GM21528 (cell line): ENCODE measurements at regions not wholly inside any gene's neighbourhood (a gene's known extent, or its start where the extent isn't known, plus 50 kb on each side); places are given as distances from the start of the nearest gene placed in this dataset.
"Not testable (repeated sequence)": the region's sequence is repeated elsewhere in the genome, so short reads cannot be mapped to it uniquely, and the experiment has no call there.

ENCODE experiments used
- ATAC-seq: cut with Tn5 transposase; IDR thresholded peaks from one replicate; pipeline ENCODE4 v1.9.1; 2021; ENCODE audit warnings: mild to moderate bottlenecking, moderate library complexity; ENCODE audit not compliant: unreplicated experiment, low FRiP score

- ATAC-seq, result no peak
Measured at GRCh38 chr13:64684685-64685431, 2545.3 kb downstream of the PCDH9 start.

- no peak for ATAC-seq
Measured at GRCh38 chr13:64684108-64684507, 2546.0 kb downstream of the PCDH9 start.

DNA sequence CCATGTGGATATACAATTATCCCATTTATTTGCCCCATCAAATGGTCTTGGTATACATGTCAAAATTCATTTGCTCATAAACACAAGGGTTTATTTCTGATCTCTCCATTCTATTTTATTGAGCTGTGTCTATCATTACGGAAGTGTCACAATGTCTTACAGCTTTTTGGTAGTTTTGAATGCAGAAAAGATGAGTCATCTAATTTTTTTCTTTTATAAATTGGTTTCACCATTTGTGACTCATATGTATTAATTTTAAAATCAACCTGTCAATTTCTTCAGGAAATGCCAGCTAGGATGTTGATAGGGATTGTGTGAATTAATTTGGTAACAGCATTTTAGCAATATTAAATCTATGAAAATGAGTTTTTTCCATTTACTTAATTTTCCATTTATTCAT is 2549.4 kb downstream of the PCDH9 start:
- no peak for ATAC-seq

- no peak for ATAC-seq
Measured at GRCh38 chr13:64675255-64675892, 2554.8 kb downstream of the PCDH9 start.

- ATAC-seq, result no peak
Measured at GRCh38 chr13:64674126-64674525, 2556.0 kb downstream of the PCDH9 start.

DNA sequence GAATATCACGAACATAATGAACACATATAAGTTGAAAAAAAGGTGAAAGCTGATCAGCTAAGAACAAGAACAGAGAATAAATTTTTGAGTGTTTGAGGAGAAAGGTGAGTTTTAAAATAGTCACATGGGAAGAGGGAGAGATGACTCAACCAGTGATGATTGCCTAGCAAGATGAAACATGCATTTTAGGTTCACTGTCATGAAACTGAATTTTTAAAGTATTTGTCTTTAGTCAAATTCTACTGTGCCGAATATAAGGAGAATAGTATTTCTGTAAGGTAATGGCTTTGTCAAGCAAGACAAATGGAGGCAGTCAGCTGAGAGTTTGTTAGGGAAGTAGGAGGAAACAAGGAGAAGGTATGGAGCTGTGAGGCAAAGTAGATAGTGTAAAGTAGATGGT is 2557.4 kb downstream of the PCDH9 start:
- no peak for ATAC-seq

- no peak for ATAC-seq
Measured at GRCh38 chr13:64662887-64663593, 2567.1 kb downstream of the PCDH9 start.

- ATAC-seq, result no peak
Measured at GRCh38 chr13:64648293-64648692, 2581.8 kb downstream of the PCDH9 start.

DNA sequence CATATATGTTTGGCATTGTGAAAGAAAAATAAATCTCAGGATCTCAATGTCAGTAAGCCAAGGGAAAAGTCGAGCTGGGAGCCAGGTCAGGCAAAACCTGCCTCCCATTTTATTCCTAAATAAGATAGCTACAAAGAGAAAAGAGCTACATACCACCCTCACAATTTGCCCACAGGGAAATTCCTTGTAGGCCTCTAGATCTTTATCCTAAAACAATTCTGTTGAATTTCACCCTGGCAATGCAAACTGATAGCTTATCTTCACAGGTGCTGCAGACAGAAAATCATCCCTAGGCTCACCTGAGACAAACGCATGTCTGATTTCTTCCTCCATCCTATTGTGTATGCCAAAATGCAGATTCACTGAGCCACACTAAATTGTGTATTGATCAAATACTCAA is 2587.1 kb downstream of the PCDH9 start:
- no peak for ATAC-seq

DNA sequence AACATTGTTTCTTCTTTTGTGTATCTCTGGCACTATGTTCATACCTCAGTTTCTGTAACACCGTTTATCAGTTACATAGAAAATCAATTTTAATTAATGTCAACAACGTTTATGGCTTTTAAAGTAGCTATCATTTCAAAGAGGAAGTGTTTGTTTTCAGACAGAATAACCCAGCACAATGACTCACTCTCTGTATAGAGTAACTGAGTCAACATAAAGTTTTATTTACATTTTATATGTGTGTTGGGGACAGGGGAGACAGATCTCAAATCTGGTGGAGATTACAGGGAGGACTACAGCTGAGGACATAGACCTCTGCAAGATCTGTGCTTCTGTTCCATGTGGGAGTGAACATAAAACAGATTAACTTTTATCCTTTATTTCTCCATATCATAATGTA is 2590.1 kb downstream of the PCDH9 start:
- no peak for ATAC-seq

GRCh38 chr13:64639206-64639605 is 2590.9 kb downstream of the PCDH9 start:
- no peak for ATAC-seq

GRCh38 chr13:64633948-64634347 is 2596.2 kb downstream of the PCDH9 start:
- ATAC-seq, result no peak

DNA sequence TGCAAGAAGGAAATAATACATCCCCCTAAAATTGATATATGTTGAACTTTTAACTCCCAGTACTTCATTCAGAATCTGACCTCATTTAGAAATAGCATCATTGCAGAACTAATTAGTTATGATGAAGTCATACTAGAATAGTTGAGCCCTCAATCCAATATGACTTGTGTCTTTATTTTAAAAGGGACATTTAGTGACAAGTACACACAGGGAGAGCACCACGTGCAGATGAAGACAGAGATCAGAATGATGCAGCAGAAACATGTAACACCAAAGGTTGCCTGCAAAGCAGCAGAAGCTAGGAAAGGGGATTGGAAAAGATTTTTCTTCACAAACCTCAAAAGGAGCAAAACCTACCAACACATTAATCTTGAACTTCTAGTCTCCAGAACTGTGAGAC is 2602.5 kb downstream of the PCDH9 start:
- ATAC-seq, result no peak

DNA sequence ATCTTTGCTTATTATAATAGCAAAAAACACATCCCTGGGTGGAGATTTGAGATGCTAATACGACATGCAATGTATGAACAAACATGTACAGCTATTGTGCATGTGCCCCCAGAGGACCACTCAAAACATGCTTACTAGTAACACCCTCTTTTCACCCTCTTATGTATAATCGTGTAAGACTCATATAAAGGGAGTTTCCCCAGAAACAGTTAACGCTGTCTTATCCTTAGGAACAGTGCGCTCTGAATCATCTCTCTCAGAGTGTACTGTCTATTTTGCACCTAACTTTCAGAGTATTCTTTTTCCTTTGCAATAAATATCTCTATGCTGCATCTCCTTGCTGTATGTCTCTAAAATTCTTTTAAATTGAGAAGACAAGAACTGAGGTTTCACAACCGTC is 2604.0 kb downstream of the PCDH9 start:
- no peak for ATAC-seq

DNA sequence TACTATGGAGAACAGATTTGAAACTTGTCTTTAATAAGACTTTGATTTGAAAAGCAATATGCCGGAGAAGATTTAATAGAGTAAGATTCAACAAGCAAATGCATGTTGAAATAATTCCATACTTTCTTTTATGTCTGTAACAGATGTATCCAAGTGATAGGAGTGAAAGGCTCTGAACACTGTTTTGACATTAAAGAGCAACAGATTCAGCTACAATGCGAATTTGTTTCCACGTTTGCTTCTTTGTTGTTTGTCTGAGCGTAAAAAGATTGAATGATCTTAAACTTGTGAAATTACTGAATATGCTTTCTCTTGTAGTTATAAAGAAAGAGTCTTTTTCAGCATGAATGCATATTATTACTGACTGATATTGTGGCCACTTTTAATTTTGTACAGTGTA is 2612.9 kb downstream of the PCDH9 start:
- no peak for ATAC-seq

DNA sequence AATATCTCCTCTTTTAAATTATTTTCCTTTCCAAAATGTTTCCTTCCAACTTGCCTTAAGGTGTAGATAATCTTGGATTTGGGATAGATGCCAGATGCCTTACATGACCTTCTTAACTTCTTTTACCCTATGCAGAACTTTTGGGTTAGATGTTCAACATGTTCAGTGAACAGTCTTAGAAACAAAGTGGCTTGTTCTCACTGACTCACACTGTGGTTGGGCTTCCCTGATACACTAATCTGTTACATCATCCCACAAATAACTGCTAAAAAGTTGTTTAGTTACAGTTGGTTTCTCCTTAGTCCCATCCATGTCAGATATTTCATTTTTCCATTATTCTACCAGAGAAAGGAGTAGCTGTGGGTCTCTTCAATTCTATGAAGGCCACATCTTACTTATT is 2638.2 kb downstream of the PCDH9 start:
- ATAC-seq, result no peak

DNA sequence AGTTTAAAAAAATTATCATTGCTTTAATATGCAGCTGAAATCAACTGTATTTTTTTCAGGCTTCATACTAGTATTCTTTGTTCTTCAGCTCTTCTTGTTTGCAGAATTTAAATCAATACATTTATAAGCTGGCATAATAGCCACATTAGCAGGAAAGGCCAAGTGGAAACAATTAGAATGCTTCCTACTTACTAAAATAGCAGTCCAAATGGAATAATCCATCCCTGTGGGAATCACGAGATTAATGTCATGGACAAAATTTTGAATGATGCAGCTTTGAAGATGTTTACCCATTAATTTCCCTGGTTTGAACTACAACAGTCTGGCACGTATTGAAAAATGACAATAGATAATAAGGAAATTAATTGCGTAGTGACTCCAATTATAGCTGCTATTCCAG is 2650.8 kb downstream of the PCDH9 start:
- ATAC-seq, result no peak

GRCh38 chr13:64568748-64569147 is 2661.4 kb downstream of the PCDH9 start:
- ATAC-seq, result no peak

DNA sequence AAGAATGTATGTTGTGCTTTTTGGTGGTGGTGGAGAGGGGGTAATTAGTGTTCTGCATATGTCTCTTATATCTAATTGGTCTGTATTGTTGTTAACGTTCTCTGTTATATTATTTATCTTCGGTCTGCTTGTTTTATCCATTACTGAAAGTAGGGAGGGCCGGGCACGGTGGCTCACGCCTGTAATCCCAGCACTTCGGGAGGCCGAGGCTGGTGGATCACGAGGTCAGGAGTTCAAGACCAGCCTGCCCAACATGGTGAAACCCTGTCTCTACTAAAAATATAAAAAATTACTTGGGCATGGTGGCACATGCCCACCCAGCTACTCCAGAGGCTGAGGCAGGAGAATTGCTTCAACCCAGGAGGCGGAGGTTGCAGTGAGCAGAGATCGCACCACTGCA is 2672.1 kb downstream of the PCDH9 start:
- ATAC-seq, result not testable (repeated sequence)

- ATAC-seq, result no peak
Measured at GRCh38 chr13:64556376-64556775, 2673.8 kb downstream of the PCDH9 start.

DNA sequence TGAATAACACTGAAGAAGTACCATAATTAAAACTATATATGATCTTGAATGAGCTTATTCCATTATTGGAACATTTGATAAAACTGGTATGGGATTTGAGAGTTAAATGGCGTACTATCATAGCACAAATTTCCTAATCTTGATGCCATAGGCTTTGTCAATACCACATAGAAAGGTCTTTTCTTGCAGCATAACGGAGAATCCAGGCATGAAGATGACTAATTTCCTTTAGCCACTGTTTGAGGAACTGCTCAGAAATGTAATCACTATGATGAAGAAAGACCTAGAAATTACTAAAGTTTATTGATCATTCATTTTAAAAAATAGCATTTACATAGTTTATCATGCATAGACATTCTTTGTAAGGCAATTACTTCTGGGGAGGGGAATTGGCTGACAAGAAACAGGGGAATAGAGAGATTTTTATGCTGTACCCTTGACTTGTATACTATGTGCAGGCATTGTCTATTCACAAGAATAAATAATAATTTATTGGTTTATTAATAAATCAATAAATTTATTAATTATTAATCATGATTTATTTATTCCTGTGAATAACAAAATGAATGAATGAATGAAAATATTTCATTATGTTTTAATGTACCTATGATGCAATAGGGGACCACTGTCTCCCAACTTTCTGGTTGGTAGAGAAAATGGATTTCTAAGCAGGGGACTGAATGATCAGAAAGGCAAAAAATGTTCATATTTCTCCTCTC is 2676.6 kb downstream of the PCDH9 start:
- no peak for ATAC-seq
